ENCODE measurements at regions not wholly inside any gene's neighbourhood (a gene's known extent, or its start where the extent isn't known, plus 50 kb on each side); places are given as distances from the start of the nearest gene placed in this dataset.

- Histone ChIP-seq H3K36me3 (ENCODE audit: control insufficient read depth, insufficient read depth, low read length) (no peaks in the 10 kb centered on the region), H3K27me3 (ENCODE audit: control insufficient read depth, insufficient read depth, low read length) (no peaks in the 10 kb centered on the region), H3K27ac (ENCODE audit: low read depth, low read length) (peak overlapping the region; percentile 93), H3K4me3 (ENCODE audit: low read depth, low read length) (peak overlapping the region; percentile 82), H3K4me1 (ENCODE audit: control insufficient read depth, insufficient read depth, low read length) (peaks cover 31% of the 10 kb centered on the region), H3K9me3 (ENCODE audit: control insufficient read depth, insufficient read depth, low read length) (no peaks in the 10 kb centered on the region)
- 0% methylated on average over 40 of the region's 43 CpGs for WGBS (ENCODE audit: insufficient coverage)
- DNase-seq (ENCODE audit: low read depth in 4 of 6, low spot score in 6 of 6): peak; percentile 70 to 94 (median 76)
Measured at GRCh38 chr13:23979361-23980159, 82.3 kb upstream of the C1QTNF9B start.

- peak overlapping the region; percentile 93 for H3K27ac ChIP-seq (ENCODE audit: low read depth, low read length)
- no peaks in the 10 kb centered on the region for H3K27me3 ChIP-seq (ENCODE audit: control insufficient read depth, insufficient read depth, low read length)
- no peaks in the 10 kb centered on the region for H3K36me3 ChIP-seq (ENCODE audit: control insufficient read depth, insufficient read depth, low read length)
- DNase-seq (ENCODE audit: low read depth in 4 of 6, low spot score in 6 of 6): peak in 5 of 6 donors; percentile 71 to 95 (median 86)
- peaks cover 37% of the 10 kb centered on the region for H3K4me1 ChIP-seq (ENCODE audit: control insufficient read depth, insufficient read depth, low read length)
- no peaks in the 10 kb centered on the region for H3K9me3 ChIP-seq (ENCODE audit: control insufficient read depth, insufficient read depth, low read length)
- peak overlapping the region; percentile 82 for H3K4me3 ChIP-seq (ENCODE audit: low read depth, low read length)
- under 1% methylated on average over 23 of the region's 28 CpGs for WGBS (ENCODE audit: insufficient coverage)
Measured at GRCh38 chr13:23980160-23980551, 82.9 kb upstream of the C1QTNF9B start.

GRCh38 chr13:23983671-23984070 lies 86.4 kb upstream of the C1QTNF9B start:
- H3K4me1 ChIP-seq (ENCODE audit: control insufficient read depth, insufficient read depth, low read length): peaks cover 37% of the 10 kb centered on the region
- H3K36me3 ChIP-seq (ENCODE audit: control insufficient read depth, insufficient read depth, low read length): no peaks in the 10 kb centered on the region
- no peak for DNase-seq (ENCODE audit: low read depth in 4 of 6, low spot score in 6 of 6)
- no peak overlapping the region for H3K27ac ChIP-seq (ENCODE audit: low read depth, low read length)
- 90% methylated on average over 3 of the region's 4 CpGs for WGBS (ENCODE audit: insufficient coverage)
- H3K9me3 ChIP-seq (ENCODE audit: control insufficient read depth, insufficient read depth, low read length): no peaks in the 10 kb centered on the region
- no peaks in the 10 kb centered on the region for H3K27me3 ChIP-seq (ENCODE audit: control insufficient read depth, insufficient read depth, low read length)
- no peak overlapping the region for H3K4me3 ChIP-seq (ENCODE audit: low read depth, low read length)

GRCh38 chr13:23984546-23984945 lies 87.2 kb upstream of the C1QTNF9B start:
- 33% methylated on average over 7 of the region's 8 CpGs for WGBS (ENCODE audit: insufficient coverage)
- Histone ChIP-seq H3K27me3 (ENCODE audit: control insufficient read depth, insufficient read depth, low read length) (no peaks in the 10 kb centered on the region), H3K27ac (ENCODE audit: low read depth, low read length) (peak overlapping the region; percentile 27), H3K9me3 (ENCODE audit: control insufficient read depth, insufficient read depth, low read length) (no peaks in the 10 kb centered on the region), H3K4me3 (ENCODE audit: low read depth, low read length) (no peak overlapping the region), H3K36me3 (ENCODE audit: control insufficient read depth, insufficient read depth, low read length) (no peaks in the 10 kb centered on the region), H3K4me1 (ENCODE audit: control insufficient read depth, insufficient read depth, low read length) (peaks cover 29% of the 10 kb centered on the region)
- peak in 4 of 6 donors; percentile 40 to 90 (median 74) for DNase-seq (ENCODE audit: low read depth in 4 of 6, low spot score in 6 of 6)

GRCh38 chr13:23985060-23985459 lies 87.8 kb upstream of the C1QTNF9B start:
- H3K4me1 ChIP-seq (ENCODE audit: control insufficient read depth, insufficient read depth, low read length): peaks cover 24% of the 10 kb centered on the region
- H3K4me3 ChIP-seq (ENCODE audit: low read depth, low read length): no peak overlapping the region
- H3K27ac ChIP-seq (ENCODE audit: low read depth, low read length): no peak overlapping the region
- DNase-seq (ENCODE audit: low read depth in 4 of 6, low spot score in 6 of 6): no peak
- 56% methylated on average over 6 of the region's 7 CpGs for WGBS (ENCODE audit: insufficient coverage)
- no peaks in the 10 kb centered on the region for H3K27me3 ChIP-seq (ENCODE audit: control insufficient read depth, insufficient read depth, low read length)
- H3K36me3 ChIP-seq (ENCODE audit: control insufficient read depth, insufficient read depth, low read length): no peaks in the 10 kb centered on the region
- no peaks in the 10 kb centered on the region for H3K9me3 ChIP-seq (ENCODE audit: control insufficient read depth, insufficient read depth, low read length)

- 89% methylated on average over 6 of the region's 11 CpGs for WGBS (ENCODE audit: insufficient coverage)
- H3K27ac ChIP-seq (ENCODE audit: low read depth, low read length): no peak overlapping the region
- no peaks in the 10 kb centered on the region for H3K36me3 ChIP-seq (ENCODE audit: control insufficient read depth, insufficient read depth, low read length)
- no peaks in the 10 kb centered on the region for H3K27me3 ChIP-seq (ENCODE audit: control insufficient read depth, insufficient read depth, low read length)
- H3K9me3 ChIP-seq (ENCODE audit: control insufficient read depth, insufficient read depth, low read length): no peaks in the 10 kb centered on the region
- peak in 1 of 6 donors; percentile 66 for DNase-seq (ENCODE audit: low read depth in 4 of 6, low spot score in 6 of 6)
- H3K4me3 ChIP-seq (ENCODE audit: low read depth, low read length): no peak overlapping the region
- peaks cover 17% of the 10 kb centered on the region for H3K4me1 ChIP-seq (ENCODE audit: control insufficient read depth, insufficient read depth, low read length)
Measured at GRCh38 chr13:23985839-23986238, 88.5 kb upstream of the C1QTNF9B start.

- Histone ChIP-seq H3K4me3 (ENCODE audit: low read depth, low read length) (no peak overlapping the region), H3K9me3 (ENCODE audit: control insufficient read depth, insufficient read depth, low read length) (no peaks in the 10 kb centered on the region), H3K27ac (ENCODE audit: low read depth, low read length) (no peak overlapping the region), H3K36me3 (ENCODE audit: control insufficient read depth, insufficient read depth, low read length) (no peaks in the 10 kb centered on the region), H3K4me1 (ENCODE audit: control insufficient read depth, insufficient read depth, low read length) (peaks cover 20% of the 10 kb centered on the region), H3K27me3 (ENCODE audit: control insufficient read depth, insufficient read depth, low read length) (no peaks in the 10 kb centered on the region)
- peak in 1 of 6 donors; percentile 34 for DNase-seq (ENCODE audit: low read depth in 4 of 6, low spot score in 6 of 6)
- WGBS (ENCODE audit: insufficient coverage): 60% methylated on average over 1 of the region's 3 CpGs
Measured at GRCh38 chr13:23986619-23987018, 89.3 kb upstream of the C1QTNF9B start.

- no peak overlapping the region for H3K27ac ChIP-seq (ENCODE audit: low read depth, low read length)
- H3K27me3 ChIP-seq (ENCODE audit: control insufficient read depth, insufficient read depth, low read length): no peaks in the 10 kb centered on the region
- H3K9me3 ChIP-seq (ENCODE audit: control insufficient read depth, insufficient read depth, low read length): no peaks in the 10 kb centered on the region
- H3K4me1 ChIP-seq (ENCODE audit: control insufficient read depth, insufficient read depth, low read length): peaks cover 23% of the 10 kb centered on the region
- WGBS (ENCODE audit: insufficient coverage): no CpG with 5 or more reads among the region's 4 CpGs
- DNase-seq (ENCODE audit: low read depth in 4 of 6, low spot score in 6 of 6): peak in 1 of 6 donors; percentile 42
- no peaks in the 10 kb centered on the region for H3K36me3 ChIP-seq (ENCODE audit: control insufficient read depth, insufficient read depth, low read length)
- H3K4me3 ChIP-seq (ENCODE audit: low read depth, low read length): no peak overlapping the region
Measured at GRCh38 chr13:23987331-23987894, 90.1 kb upstream of the C1QTNF9B start.

GRCh38 chr13:23988546-23989122 lies 91.3 kb upstream of the C1QTNF9B start:
- H3K27me3 ChIP-seq (ENCODE audit: control insufficient read depth, insufficient read depth, low read length): no peaks in the 10 kb centered on the region
- no peaks in the 10 kb centered on the region for H3K36me3 ChIP-seq (ENCODE audit: control insufficient read depth, insufficient read depth, low read length)
- WGBS (ENCODE audit: insufficient coverage): 40% methylated on average over 1 of the region's 4 CpGs
- no peak overlapping the region for H3K27ac ChIP-seq (ENCODE audit: low read depth, low read length)
- H3K4me3 ChIP-seq (ENCODE audit: low read depth, low read length): no peak overlapping the region
- no peaks in the 10 kb centered on the region for H3K9me3 ChIP-seq (ENCODE audit: control insufficient read depth, insufficient read depth, low read length)
- DNase-seq (ENCODE audit: low read depth in 4 of 6, low spot score in 6 of 6): no peak
- peaks cover 29% of the 10 kb centered on the region for H3K4me1 ChIP-seq (ENCODE audit: control insufficient read depth, insufficient read depth, low read length)

Measured in spinal cord (tissue), 9 donors.